Nephron (organoid): ENCODE measurements at regions not wholly inside any gene's neighbourhood (a gene's known extent, or its start where the extent isn't known, plus 50 kb on each side); places are given as distances from the start of the nearest gene placed in this dataset.

Source experiments
- H3K27ac Mint-ChIP-seq, 3 experiments: 2 replicates each; pipeline ENCODE4 v1.8.0; 2020; ENCODE audit warnings: mixed read lengths in 3 of 3, mild to moderate bottlenecking in 2 of 3, moderate library complexity in 1 of 3
- H3K27me3 Mint-ChIP-seq: 2 replicates; pipeline ENCODE4 v1.8.0; 2021; ENCODE audit warnings: low read depth, mild to moderate bottlenecking, moderate library complexity, mixed read lengths
- H3K36me3 Mint-ChIP-seq: 2 replicates; pipeline ENCODE4 v1.8.0; 2020; ENCODE audit warnings: low read depth, mixed read lengths
- H3K4me1 Mint-ChIP-seq: 2 replicates; pipeline ENCODE4 v1.8.0; 2020; ENCODE audit warnings: mixed read lengths
- H3K4me3 Mint-ChIP-seq, 3 experiments: 2 replicates each; pipeline ENCODE4 v1.8.0; 2020; ENCODE audit warnings: mild to moderate bottlenecking in 3 of 3, mixed read lengths in 3 of 3, moderate library complexity in 2 of 3
- H3K9me3 Mint-ChIP-seq: 2 replicates; pipeline ENCODE4 v1.8.0; 2020; ENCODE audit warnings: mixed read lengths
- CTCF ChIP-seq, 3 experiments: fragments of 200-600 bp; sonication (generic); IDR thresholded peaks; one replicate each; pipeline ENCODE4 v1.5.0; 2021; ENCODE audit warnings: antibody characterized with exemption in 3 of 3; ENCODE audit not compliant: unreplicated experiment in 3 of 3

- Mint-ChIP-seq H3K27ac (no peak overlapping the region), H3K36me3 (no peaks in the 10 kb centered on the region), H3K27me3 (no peaks in the 10 kb centered on the region), H3K4me1 (no peaks in the 10 kb centered on the region), H3K9me3 (peaks cover 23% of the 10 kb centered on the region), H3K4me3 (no peak overlapping the region)
- TF ChIP-seq CTCF (IDR thresholded peaks at IDR 0.05; ENCODE audit: unreplicated experiment in 3 of 3), result no peak
These were observed 472.4 kb downstream of the ZNF674 start for GRCh38 chrX:46072791-46073190.

GRCh38 chrX:46072372-46072771 is 472.8 kb downstream of the ZNF674 start:
- Mint-ChIP-seq H3K27me3 (no peaks in the 10 kb centered on the region), H3K4me3 (no peak overlapping the region), H3K9me3 (peaks cover 19% of the 10 kb centered on the region), H3K4me1 (no peaks in the 10 kb centered on the region), H3K36me3 (no peaks in the 10 kb centered on the region), H3K27ac (no peak overlapping the region)
- TF ChIP-seq CTCF (IDR thresholded peaks at IDR 0.05; ENCODE audit: unreplicated experiment in 3 of 3), result no peak

DNA sequence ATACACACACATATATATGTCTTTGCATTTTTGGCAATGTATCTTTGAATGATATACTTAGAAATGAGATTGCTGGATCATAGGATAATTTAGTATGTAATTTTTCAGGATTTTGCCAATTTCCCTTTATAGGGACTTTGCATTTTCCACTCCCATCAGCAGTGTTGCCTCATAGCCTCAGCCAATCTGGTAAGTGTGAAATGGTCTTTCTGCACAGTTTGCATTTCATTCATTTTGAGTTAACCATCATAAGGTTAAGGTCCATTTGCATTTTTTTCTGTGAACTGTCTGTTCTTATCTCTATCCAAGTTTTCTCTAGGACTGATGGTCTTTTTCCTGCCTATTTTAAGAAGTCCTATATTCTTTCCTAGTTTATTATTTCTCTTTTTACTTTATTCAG is 474.8 kb downstream of the ZNF674 start:
- H3K4me1 Mint-ChIP-seq, result no peaks in the 10 kb centered on the region

DNA sequence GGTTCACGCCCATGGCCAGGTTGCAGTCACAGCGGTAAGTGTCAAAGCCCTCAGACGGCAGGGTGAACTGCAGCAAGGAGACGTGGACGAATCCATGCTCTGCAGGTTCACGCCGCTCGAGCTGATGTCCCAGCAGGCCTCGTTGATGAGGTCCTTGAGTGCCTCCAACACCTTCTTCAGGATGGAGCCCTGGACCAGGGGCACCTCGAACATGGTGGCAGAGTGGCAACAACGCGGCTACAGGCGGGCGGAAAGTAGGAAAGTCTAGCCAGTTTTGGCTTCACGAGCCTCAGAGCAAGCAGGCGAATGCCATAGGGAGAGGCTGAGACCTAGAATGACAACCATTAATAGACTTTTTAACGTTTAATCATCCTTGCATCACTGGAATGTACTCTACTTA is 485.9 kb downstream of the ZNF674 start:
- no peaks in the 10 kb centered on the region for H3K4me1 Mint-ChIP-seq
- peaks cover 34% of the 10 kb centered on the region for H3K9me3 Mint-ChIP-seq
- no peak overlapping the region for H3K27ac Mint-ChIP-seq
- TF ChIP-seq CTCF (IDR thresholded peaks at IDR 0.05; ENCODE audit: unreplicated experiment in 3 of 3), result no peak
- no peak overlapping the region for H3K4me3 Mint-ChIP-seq
- no peaks in the 10 kb centered on the region for H3K36me3 Mint-ChIP-seq
- H3K27me3 Mint-ChIP-seq, result no peaks in the 10 kb centered on the region

More for the DNA sequence above, 474.8 kb downstream of the ZNF674 start:
- no peaks in the 10 kb centered on the region for H3K36me3 Mint-ChIP-seq
- peaks cover 15% of the 10 kb centered on the region for H3K9me3 Mint-ChIP-seq
- H3K27me3 Mint-ChIP-seq, result no peaks in the 10 kb centered on the region
- H3K4me3 Mint-ChIP-seq, result no peak overlapping the region
- H3K27ac Mint-ChIP-seq, result no peak overlapping the region
- TF ChIP-seq CTCF (IDR thresholded peaks at IDR 0.05; ENCODE audit: unreplicated experiment in 3 of 3), result no peak

GRCh38 chrX:46044486-46044885 is 500.7 kb downstream of the ZNF674 start:
- Mint-ChIP-seq H3K36me3 (no peaks in the 10 kb centered on the region), H3K4me1 (no peaks in the 10 kb centered on the region), H3K27me3 (no peaks in the 10 kb centered on the region), H3K27ac (no peak overlapping the region), H3K9me3 (peaks cover 25% of the 10 kb centered on the region), H3K4me3 (no peak overlapping the region)
- TF ChIP-seq CTCF (IDR thresholded peaks at IDR 0.05; ENCODE audit: unreplicated experiment in 3 of 3), result no peak

DNA sequence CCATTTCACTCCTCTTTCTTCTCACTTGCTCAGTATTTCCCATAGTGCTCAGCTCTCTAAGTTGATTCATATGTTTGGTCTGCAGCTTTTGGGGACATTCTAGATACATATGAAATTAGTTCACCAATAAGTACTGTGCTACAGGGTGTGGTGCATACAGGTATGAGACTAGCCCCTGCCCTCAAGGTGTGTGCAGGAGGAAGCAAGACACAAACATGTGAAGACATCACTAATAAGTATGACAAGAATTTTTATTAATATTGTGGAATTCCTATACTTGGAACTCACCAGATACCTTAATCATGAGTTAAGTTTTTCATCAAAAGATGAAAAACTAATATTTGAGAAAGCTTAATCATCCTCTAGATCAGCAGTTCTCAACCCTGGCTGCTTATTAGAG is 505.2 kb downstream of the ZNF674 start:
- peaks cover 18% of the 10 kb centered on the region for H3K9me3 Mint-ChIP-seq
- no peak overlapping the region for H3K4me3 Mint-ChIP-seq
- no peaks in the 10 kb centered on the region for H3K4me1 Mint-ChIP-seq
- no peaks in the 10 kb centered on the region for H3K36me3 Mint-ChIP-seq
- TF ChIP-seq CTCF (IDR thresholded peaks at IDR 0.05; ENCODE audit: unreplicated experiment in 3 of 3), result no peak
- H3K27ac Mint-ChIP-seq, result no peak overlapping the region
- H3K27me3 Mint-ChIP-seq, result no peaks in the 10 kb centered on the region
